Transverse colon (tissue), 4 donors: ENCODE measurements at regions not wholly inside any gene's neighbourhood (a gene's known extent, or its start where the extent isn't known, plus 50 kb on each side); places are given as distances from the start of the nearest gene placed in this dataset.

Experiments used
- CTCF ChIP-seq, 5 experiments: fragments of 200-600 bp in 3 of 5; fragments of 450-650 bp in 2 of 5; sonication (generic) in 3 of 5; IDR thresholded peaks; 1 replicate in 2 of 5; 2 replicates in 3 of 5; pipeline ENCODE4 v1.5.1; 2016 to 2017; ENCODE audit warnings: antibody characterized with exemption in 5 of 5, inconsistent platforms in 3 of 5, mild to moderate bottlenecking in 2 of 5, moderate library complexity in 1 of 5
- EP300 ChIP-seq: sonication (generic); formaldehyde crosslinking; IDR thresholded peaks from one replicate; pipeline ENCODE4 v1.6.1; 2017; ENCODE audit warnings: antibody characterized with exemption, low read depth
- POLR2A ChIP-seq: fragments of 450-650 bp; IDR thresholded peaks from one replicate; pipeline ENCODE4 v1.6.1; 2016; ENCODE audit warnings: antibody characterized with exemption, mild to moderate bottlenecking, moderate library complexity
- POLR2AphosphoS5 ChIP-seq, 3 donors: sonication (generic); formaldehyde crosslinking; IDR thresholded peaks; one replicate each; pipeline ENCODE4 v1.6.1; 2016; ENCODE audit warnings: antibody characterized with exemption in 3 of 3

- TF ChIP-seq CTCF (IDR thresholded peaks at IDR 0.05): no peak
- no peak for TF ChIP-seq POLR2AphosphoS5 (IDR thresholded peaks at IDR 0.05)
- TF ChIP-seq POLR2A: no peak
- no peak for TF ChIP-seq EP300
Observed at GRCh38 chr12:61311413-61311812, 948.8 kb upstream of the USP15 start.
